Activated CD8-positive, alpha-beta memory T cell treated with anti-CD3 and anti-CD28 coated beads, Interleukin-2, amount 50 U/mL, for 4 hours (primary cell): ENCODE measurements at regions not wholly inside any gene's neighbourhood (a gene's known extent, or its start where the extent isn't known, plus 50 kb on each side); places are given as distances from the start of the nearest gene placed in this dataset.

Source experiments
- DNase-seq: peaks from one replicate; pipeline ENCODE4 v3.0.0-alpha.2; 2020

DNA sequence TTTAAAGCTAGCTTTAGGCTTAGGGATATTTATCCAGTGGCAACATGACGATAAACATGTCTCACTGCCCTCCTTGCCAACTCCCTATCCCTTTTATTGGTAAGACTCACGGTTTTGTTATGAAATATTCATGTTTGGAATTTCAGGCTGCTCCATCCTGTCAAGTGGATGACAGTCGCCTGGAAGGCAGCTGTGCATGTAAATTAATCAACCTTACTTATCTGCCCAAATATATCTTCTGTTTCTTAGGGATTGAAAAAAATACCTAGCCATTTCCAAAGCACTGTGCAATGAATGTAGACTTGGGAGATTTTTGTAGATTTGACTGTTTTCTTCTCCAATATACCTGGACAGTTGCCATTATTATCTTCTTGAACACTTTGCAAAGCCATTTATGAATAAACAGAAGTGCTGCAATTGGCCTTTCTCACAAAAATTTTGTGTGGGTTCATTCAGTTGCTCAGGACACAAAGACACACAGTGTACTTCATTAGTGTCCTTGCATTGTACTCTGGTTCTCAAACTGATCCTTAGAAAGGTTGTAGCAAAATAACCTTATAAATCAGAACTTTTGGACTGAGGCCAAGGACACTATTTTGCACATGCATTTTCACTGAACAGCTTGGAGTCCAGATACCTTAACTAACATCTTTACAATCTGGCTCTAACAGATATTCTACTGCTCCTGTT, 889.4 kb upstream of the SEMA6A start:
- DNase-seq, result no peak

GRCh38 chr5:117461966-117462365, 887.3 kb upstream of the SEMA6A start:
- no peak for DNase-seq

DNA sequence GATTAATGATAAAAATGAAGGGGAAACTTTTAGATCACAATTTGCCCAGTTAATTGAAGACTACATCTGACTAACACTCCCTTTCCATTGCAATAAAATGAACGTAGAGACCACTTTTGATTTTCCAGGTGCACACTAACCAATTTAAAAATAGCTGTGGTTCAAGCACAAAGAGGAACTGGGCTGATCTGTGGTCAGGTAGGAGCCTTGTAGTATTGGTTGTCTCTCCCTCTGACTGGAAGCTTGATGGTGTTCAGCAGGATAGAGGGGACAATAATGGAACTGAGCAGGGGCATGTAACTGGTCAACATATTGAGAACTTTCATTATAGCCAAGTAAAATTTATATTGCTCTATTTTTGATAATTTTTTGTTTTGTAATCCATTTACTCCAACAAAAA, 886.8 kb upstream of the SEMA6A start:
- no peak for DNase-seq

GRCh38 chr5:117457656-117458055, 883.0 kb upstream of the SEMA6A start:
- DNase-seq, result no peak

GRCh38 chr5:117456866-117457470, 882.3 kb upstream of the SEMA6A start:
- DNase-seq, result no peak

GRCh38 chr5:117455236-117456233, 880.9 kb upstream of the SEMA6A start:
- DNase-seq, result no peak

DNA sequence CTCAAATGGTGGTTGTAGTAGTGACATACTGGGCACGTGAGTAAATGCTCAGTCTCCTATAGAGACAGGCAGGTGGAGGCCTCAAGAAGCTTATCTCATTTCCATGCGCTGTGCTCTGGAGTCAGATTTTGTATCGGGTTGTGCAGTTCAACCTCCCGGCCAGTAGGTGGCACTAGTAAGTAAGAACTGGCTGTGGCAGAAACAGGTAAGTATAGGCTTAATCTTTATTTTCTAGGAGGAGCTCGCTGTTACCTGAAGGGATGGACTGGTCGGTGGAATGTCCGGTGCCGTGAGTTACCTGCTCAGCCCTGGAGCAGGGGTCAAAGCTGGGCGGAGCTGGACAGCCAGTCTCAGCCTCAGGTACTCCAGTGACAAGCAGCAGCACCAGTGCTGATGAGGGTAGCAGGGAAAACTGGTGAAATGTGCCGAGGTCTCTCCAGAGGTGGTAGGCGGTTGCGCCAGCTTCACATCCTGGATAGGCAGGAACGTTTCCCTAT, 880.1 kb upstream of the SEMA6A start:
- DNase-seq, result peak; percentile 32

DNA sequence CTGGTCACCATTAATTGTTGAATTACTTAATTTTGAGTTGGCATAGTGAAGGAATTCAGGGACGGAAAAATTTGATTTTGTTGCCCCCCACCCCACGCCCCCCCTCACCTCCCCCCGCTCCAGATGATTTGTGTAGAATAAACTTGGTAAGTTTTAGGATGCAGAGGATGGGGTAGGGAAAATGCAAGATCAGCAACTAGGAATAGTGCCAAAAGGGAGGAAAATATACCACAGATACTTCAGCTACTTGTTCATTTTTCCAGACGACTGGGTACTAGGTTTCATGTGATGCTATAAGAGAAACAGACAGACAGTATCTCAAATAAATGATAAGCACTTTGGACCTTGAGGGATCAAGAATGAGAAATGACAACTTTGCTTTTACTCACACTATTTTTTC, 862.2 kb upstream of the SEMA6A start:
- DNase-seq, result no peak

GRCh38 chr5:117435203-117435602, 860.6 kb upstream of the SEMA6A start:
- DNase-seq, result no peak

DNA sequence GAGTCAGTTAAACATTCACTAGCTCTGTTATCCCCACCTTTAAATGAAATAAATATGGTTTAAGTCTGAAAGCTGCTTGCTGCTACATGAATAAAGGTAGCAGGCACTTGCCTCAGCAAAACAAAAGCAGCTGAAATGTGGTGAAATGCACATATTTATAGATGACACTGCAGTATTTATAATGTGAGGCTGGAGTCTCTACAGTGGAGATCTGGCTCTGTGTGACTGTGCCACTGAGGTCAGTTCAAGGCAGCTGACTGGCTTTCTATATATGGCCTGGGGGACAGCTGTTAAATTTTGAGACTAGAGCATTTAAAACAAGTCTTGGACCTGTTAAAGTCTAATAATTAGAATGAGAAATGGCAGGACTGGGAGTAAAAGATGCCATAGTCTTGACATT, 859.6 kb upstream of the SEMA6A start:
- no peak for DNase-seq

DNA sequence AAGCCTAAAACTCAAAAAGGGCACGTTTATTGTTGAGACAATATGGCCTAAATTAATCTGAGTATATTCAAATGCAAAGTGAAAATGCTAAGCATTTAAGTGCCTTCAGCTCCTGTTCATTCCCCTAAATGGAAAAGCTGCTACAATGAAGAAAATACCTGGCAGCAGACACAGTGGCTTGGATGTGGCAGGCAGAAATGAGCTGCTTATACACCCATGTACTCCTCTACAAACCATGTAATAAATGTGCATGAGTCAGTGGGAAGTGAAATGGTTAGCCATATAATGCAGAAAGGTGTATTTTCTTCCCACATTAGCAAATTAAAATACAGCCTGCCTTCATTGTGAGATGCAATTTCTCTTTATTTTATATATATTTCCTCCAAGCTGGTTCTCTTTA, 859.2 kb upstream of the SEMA6A start:
- no peak for DNase-seq

GRCh38 chr5:117431091-117431490, 856.5 kb upstream of the SEMA6A start:
- no peak for DNase-seq

GRCh38 chr5:117425163-117425562, 850.5 kb upstream of the SEMA6A start:
- DNase-seq, result no peak

DNA sequence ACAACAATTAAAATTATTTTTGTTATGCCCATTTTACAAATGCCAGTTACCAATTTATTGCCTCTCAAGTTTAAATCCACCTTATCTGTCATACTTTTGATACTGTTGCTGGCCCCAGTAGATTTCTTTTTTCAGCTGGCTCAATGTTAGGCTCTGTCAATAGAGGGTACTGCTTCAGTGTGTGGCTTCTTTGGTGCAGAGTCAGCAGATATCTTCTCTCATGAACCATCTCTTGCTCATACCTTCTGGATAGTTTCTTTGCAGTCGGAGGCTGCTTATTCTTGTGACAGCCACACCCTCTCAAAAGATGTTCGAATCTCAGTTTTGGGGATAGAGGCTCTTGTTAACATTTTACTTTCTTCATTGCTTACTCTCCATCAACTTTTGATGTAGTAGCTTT, 849.9 kb upstream of the SEMA6A start:
- DNase-seq, result no peak

DNA sequence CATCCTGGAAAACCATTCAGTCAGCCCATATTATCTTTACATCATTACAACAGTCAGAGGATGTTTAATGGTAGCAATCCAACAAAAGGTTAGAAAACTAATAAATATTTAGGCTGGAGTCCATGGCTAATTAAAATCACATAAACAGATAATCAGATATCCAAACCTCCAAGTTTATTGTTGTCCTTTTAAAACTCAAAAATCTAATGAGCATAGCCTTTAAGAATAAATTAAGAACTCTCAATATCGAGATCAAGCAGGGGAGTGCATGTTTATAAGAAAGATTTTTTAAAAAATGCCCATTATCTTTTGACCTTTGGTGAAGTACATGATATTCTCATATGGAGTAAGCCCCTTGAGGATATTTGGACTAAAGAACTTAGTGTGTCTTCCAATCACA, 842.9 kb upstream of the SEMA6A start:
- DNase-seq, result no peak

- DNase-seq, result no peak
Measured at GRCh38 chr5:117414926-117415325, 840.3 kb upstream of the SEMA6A start.

- no peak for DNase-seq
Measured at GRCh38 chr5:117411701-117412100, 837.1 kb upstream of the SEMA6A start.

DNA sequence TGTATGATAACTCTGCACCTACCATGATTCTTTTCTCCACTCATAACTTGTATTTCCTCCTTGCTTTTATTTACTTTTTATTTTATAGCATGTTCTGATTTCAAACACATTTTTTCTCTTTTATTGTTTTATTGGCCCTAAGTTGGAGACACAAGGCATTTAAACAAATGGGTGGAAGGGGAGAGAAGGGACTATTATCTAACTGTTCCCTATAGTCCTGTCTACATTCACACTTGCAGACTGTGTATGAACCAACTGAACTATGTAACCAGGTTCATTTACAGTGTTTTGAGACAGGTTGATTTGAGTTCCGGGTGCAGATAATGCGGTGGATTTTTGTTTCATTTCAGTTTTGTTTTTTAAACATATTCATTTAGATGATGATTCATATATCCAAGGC, 830.6 kb upstream of the SEMA6A start:
- no peak for DNase-seq

DNA sequence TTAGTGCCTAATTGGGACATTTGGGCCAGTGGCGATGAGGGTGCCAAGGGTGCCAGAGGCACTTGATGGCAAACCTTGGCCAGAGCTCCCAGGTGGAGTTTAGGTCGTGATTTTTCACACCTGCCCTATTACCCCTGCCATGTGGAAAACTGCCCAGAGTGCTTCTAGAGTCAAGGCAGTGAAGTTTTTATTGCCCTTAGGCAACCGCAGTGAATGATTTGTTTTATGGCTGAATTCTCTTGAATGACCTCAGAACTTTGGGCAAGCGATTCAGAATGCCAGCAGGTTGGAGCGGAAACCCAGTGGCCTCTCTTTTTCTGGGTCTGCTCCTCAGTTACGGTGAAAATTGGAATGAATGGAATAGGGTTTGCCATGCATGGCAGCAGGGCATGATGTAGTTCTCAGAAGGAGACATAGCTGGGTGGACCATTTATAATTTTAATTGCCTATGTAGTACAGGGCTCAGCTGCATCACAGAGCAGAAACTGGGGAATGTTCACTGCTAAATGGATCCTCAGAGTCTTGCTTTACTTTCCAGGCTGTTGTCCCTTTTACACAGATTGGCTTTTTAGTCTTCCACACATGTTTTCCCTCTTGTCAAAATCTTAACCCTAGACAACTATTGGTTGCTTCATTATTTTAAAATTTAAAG, 820.0 kb upstream of the SEMA6A start:
- no peak for DNase-seq

DNA sequence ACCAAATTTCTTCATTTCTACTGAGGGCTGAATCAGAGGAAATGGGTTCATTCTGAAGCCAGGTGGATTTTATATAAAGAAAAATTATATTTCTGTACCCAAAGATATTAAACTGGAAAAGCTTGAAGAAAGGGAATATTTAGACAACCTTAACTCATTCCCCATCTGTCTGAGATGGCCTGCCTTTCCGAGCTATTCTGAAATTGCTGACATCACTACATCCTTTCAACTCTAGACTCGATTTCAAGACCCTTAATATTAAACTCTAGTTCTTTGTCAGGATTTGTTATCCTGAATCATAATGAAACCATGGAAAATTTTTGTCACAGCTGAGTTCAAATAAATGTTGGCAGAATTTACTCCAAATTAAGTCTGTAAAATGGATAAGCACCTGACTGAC, 818.5 kb upstream of the SEMA6A start:
- DNase-seq, result no peak

DNA sequence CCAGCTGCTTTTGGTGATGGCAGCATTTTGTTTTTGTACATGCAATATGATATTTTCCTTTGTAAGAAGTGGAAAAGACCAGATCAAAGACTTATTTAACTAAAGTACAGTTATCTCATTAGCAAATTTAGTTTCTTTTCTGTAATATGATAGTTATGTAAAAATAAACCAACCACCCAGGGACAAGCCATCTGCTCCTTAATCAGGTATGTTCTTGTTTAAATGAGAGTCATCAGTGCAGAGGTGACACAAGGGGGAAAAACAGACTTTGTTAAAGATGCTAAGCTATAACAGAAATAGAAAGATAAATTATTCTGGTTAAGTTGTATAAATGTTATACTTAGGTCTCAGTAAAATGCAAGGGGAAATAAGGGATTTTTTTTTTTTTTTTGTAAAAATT, 805.7 kb upstream of the SEMA6A start:
- no peak for DNase-seq

GRCh38 chr5:117379521-117379920, 804.9 kb upstream of the SEMA6A start:
- no peak for DNase-seq

DNA sequence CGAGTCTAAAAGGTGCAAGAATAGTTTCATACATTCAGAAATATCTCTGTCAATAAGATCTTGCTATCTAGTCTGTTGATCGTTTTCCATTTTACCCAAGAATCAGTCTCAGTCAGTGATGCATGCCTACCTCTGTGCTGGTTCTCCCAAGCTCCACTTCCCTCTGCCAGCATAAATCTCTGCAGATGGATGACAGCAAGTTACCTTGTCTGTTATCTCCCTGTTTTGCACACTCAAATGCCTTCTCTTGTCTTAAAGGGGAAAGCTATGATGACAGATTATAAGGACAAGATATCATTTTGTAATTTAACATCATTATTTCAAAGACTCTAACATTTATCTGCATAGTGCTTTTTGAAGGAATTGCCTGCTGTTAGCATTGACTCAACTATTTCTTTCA, 802.1 kb upstream of the SEMA6A start:
- DNase-seq, result no peak
